ENCODE measurements at regions not wholly inside any gene's neighbourhood (a gene's known extent, or its start where the extent isn't known, plus 50 kb on each side); places are given as distances from the start of the nearest gene placed in this dataset.

GRCh38 chr13:97629601-97630272 lies 195.8 kb downstream of the RAP2A start:
- Histone ChIP-seq H3K79me2 (ENCODE audit: insufficient read depth) (no peaks in the 10 kb centered on the region), H3K9ac (no peak overlapping the region), H3K9me2 (no peaks in the 10 kb centered on the region), H3K27me3 (ENCODE audit: insufficient read depth) (no peaks in the 10 kb centered on the region), H3K27ac (ENCODE audit: low read depth in 2 of 2, low read length in 1 of 2) (no peak overlapping the region), H2AFZ (ENCODE audit: low read depth) (no peak overlapping the region), H3K4me2 (no peak overlapping the region), H3K36me3 (replicated peaks in 1 of 2; ENCODE audit: control insufficient read depth in 1 of 2, insufficient read depth in 2 of 2, low read length in 1 of 2) (no peaks in the 10 kb centered on the region), H3F3A (replicated peaks; ENCODE audit: insufficient read depth) (no peaks in the 10 kb centered on the region), H3K4me3 (ENCODE audit: low read depth in 2 of 2, low read length in 1 of 2) (no peak overlapping the region), H3K4me1 (ENCODE audit: control insufficient read depth in 1 of 2, insufficient read depth in 2 of 2, low read depth in 1 of 2, low read length in 1 of 2) (peaks cover 0 to 7% of the 10 kb centered on the region in 2 experiments; a peak in 3 of 4 replicates), H4K20me1 (ENCODE audit: insufficient read depth) (no peaks in the 10 kb centered on the region), H3K9me3 (no peaks in the 10 kb centered on the region)
- 33% methylated on average over 6 of the region's 6 CpGs for WGBS (ENCODE audit: low lambda C conversion rate)
- ChIA-PET POLR2A (no interaction called here), CTCF (no interaction called here)
- TF ChIP-seq TEAD4 (IDR thresholded peaks at IDR 0.05; ENCODE audit: borderline replicate concordance, insufficient read depth) (no peak), FOSL2 (IDR thresholded peaks at IDR 0.05; ENCODE audit: borderline replicate concordance, low read depth) (no peak), GATA2 (CRISPR knock-in tag; IDR thresholded peaks at IDR 0.05) (no peak), USF2 (IDR thresholded peaks at IDR 0.05; ENCODE audit: borderline replicate concordance, low read depth, low read length) (no peak), USF1 (IDR thresholded peaks at IDR 0.05; ENCODE audit: borderline replicate concordance, low read depth) (no peak)
- no peak for DNase-seq

GRCh38 chr13:97630725-97631124 lies 196.8 kb downstream of the RAP2A start:
- TF ChIP-seq GATA2 (CRISPR knock-in tag; IDR thresholded peaks at IDR 0.05), result no peak
- no peak for TF ChIP-seq REST (IDR thresholded peaks at IDR 0.05; ENCODE audit: low read depth, low read length)
- no peak for TF ChIP-seq PBX3 (IDR thresholded peaks at IDR 0.05)
- no peak for TF ChIP-seq MXI1 (IDR thresholded peaks at IDR 0.05; ENCODE audit: low read depth, low read length)
- TF ChIP-seq USF2 (IDR thresholded peaks at IDR 0.05; ENCODE audit: borderline replicate concordance, low read depth, low read length), result no peak
- no peak for TF ChIP-seq EP300 (IDR thresholded peaks at IDR 0.05; ENCODE audit: borderline replicate concordance in 1 of 2, low read depth in 1 of 2, low read length in 1 of 2)
- TF ChIP-seq RXRA (IDR thresholded peaks at IDR 0.05; ENCODE audit: borderline replicate concordance, low read depth), result no peak
- ChIA-PET CTCF (interaction anchor here (1.0 kb wide), 1 partner anchor 9 kb away, joined by 3 read pairs; no protein-coding TSS in a partner anchor), POLR2A (no interaction called here)
- no peak overlapping the region for H3K9ac ChIP-seq
- no peaks in the 10 kb centered on the region for H3K9me3 ChIP-seq
- peaks cover 0 to 7% of the 10 kb centered on the region in 2 experiments; a peak in 3 of 4 replicates for H3K4me1 ChIP-seq (ENCODE audit: control insufficient read depth in 1 of 2, insufficient read depth in 2 of 2, low read depth in 1 of 2, low read length in 1 of 2)
- WGBS (ENCODE audit: low lambda C conversion rate), result 46% methylated on average over 4 of the region's 4 CpGs
- no peak overlapping the region for H3K4me2 ChIP-seq
- no peak overlapping the region for H2AFZ ChIP-seq (ENCODE audit: low read depth)
- no peaks in the 10 kb centered on the region for H3K79me2 ChIP-seq (ENCODE audit: insufficient read depth)
- H3K27ac ChIP-seq (ENCODE audit: low read depth in 2 of 2, low read length in 1 of 2), result no peak overlapping the region
- H4K20me1 ChIP-seq (ENCODE audit: insufficient read depth), result no peaks in the 10 kb centered on the region
- H3K9me2 ChIP-seq, result no peaks in the 10 kb centered on the region
- no peaks in the 10 kb centered on the region for H3F3A ChIP-seq (replicated peaks; ENCODE audit: insufficient read depth)
- no peak for DNase-seq
- no peak overlapping the region for H3K4me3 ChIP-seq (ENCODE audit: low read depth in 2 of 2, low read length in 1 of 2)
- H3K27me3 ChIP-seq (ENCODE audit: insufficient read depth), result no peaks in the 10 kb centered on the region
- H3K36me3 ChIP-seq (replicated peaks in 1 of 2; ENCODE audit: control insufficient read depth in 1 of 2, insufficient read depth in 2 of 2, low read length in 1 of 2), result no peaks in the 10 kb centered on the region
